Upper lobe of left lung (tissue), 6 donors: ENCODE measurements at regions not wholly inside any gene's neighbourhood (a gene's known extent, or its start where the extent isn't known, plus 50 kb on each side); places are given as distances from the start of the nearest gene placed in this dataset.

Experiments
- ATAC-seq, 2 donors: fragments of 200-7000 bp; cut with Tn5 transposase; one replicate each; pipeline ENCODE4 v1.9.1; 2022; ENCODE audit warnings: mild to moderate bottlenecking in 2 of 2, moderate library complexity in 2 of 2; ENCODE audit not compliant: low FRiP score in 2 of 2
- DNase-seq, 2 donors: peaks; one replicate each; pipeline ENCODE4 v3.0.0-alpha.2; 2019 to 2020
- H3K27ac ChIP-seq, 4 donors: fragments of 200-600 bp; sonication (generic); one replicate each; pipeline ENCODE4 v1.5.1; 2016 to 2019
- H3K27me3 ChIP-seq, 4 donors: fragments of 200-600 bp; sonication (generic); one replicate each; pipeline ENCODE4 v1.5.1; 2017 to 2019
- H3K36me3 ChIP-seq, 4 donors: fragments of 200-600 bp; sonication (generic); one replicate each; pipeline ENCODE4 v1.5.1; 2016 to 2019
- H3K4me1 ChIP-seq, 4 donors: fragments of 200-600 bp; sonication (generic); one replicate each; pipeline ENCODE4 v1.5.1; 2018 to 2019
- H3K4me3 ChIP-seq, 4 donors: fragments of 200-600 bp; sonication (generic); one replicate each; pipeline ENCODE4 v1.5.1; 2017 to 2019; ENCODE audit warnings: mild to moderate bottlenecking in 2 of 4, moderate library complexity in 1 of 4
- H3K9me3 ChIP-seq, 4 donors: fragments of 200-600 bp; sonication (generic); one replicate each; pipeline ENCODE4 v1.5.1; 2018 to 2019
- EP300 ChIP-seq, 4 donors: sonication (generic); formaldehyde crosslinking; IDR thresholded peaks; one replicate each; pipeline ENCODE4 v1.5.1; 2017; ENCODE audit warnings: antibody characterized with exemption in 4 of 4, control low read depth in 2 of 4
- POLR2A ChIP-seq, 4 donors: fragments of 450-650 bp; IDR thresholded peaks; one replicate each; pipeline ENCODE4 v1.5.1; 2016 to 2017; ENCODE audit warnings: antibody characterized with exemption in 4 of 4, mild to moderate bottlenecking in 2 of 4
- POLR2AphosphoS5 ChIP-seq, 2 donors: sonication (generic); formaldehyde crosslinking; IDR thresholded peaks; one replicate each; pipeline ENCODE4 v1.5.1; 2017; ENCODE audit warnings: antibody characterized with exemption in 2 of 2
- WGBS, 2 donors: methylation state at CpG; one replicate each; pipeline ENCODE4 v1.1.5; 2017 to 2018; 5-methylcytosine and 5-hydroxymethylcytosine counted together
- TF ChIP-seq, protein P1 (sequence below), 6 experiments: fragments of 450-650 bp in 4 of 6; fragments of 200-600 bp in 2 of 6; sonication (generic) in 2 of 6; IDR thresholded peaks; one replicate each; pipeline ENCODE4 v1.5.1; 2016 to 2019; ENCODE audit warnings: antibody characterized with exemption in 6 of 6
- donor health status: DM: no; HTN: no; CAD: no; lungs with moderate emphysema.
- donor health status: DM: no; HTN: yes; CAD: no; lungs with severe emphysema.

DNA sequence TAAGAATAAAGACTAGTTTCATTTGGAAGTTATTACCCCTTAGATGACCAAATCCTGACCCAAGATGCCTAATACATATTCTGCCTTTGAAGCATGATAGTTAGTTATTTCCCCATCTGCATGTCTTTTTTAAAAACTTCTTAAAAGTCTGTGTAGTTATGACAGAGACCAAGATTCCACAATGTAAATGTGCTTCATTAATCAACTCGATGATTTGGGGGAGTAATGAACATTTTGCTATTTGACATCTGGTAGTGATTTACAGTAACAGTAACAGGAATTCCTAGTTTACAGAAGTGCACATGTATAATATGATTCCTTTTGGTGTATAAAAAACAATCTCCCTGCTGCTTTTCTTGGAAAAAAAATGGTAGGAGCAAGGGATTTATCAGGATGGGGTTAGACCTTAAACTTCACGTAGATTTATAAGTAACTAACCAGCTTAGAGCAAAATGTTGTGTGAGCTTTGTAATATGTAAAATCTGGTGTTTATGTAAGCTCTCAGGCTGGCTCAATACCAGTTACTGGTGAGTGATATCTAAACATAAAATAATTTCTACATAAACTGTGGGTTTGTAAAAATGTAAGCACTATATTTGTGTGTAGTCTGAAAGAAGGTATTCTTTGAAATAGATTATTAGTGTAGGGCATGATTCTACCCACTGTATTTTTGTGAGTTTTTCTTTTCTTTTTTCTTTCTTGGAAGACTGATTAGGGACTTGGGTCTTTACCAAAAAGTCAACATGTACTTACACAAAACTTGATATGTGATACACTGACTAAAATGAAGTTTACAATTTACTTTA is 641.6 kb downstream of the EPHA4 start:
- peaks cover 0 to 14% (median 9%) of the 10 kb centered on the region in 4 donors for H3K9me3 ChIP-seq
- ATAC-seq (no peak), DNase-seq (no peak)
- no peaks in the 10 kb centered on the region for H3K27me3 ChIP-seq
- H3K4me1 ChIP-seq = no peaks in the 10 kb centered on the region
- H3K27ac ChIP-seq = no peak overlapping the region
- H3K36me3 ChIP-seq = no peaks in the 10 kb centered on the region
- no peak for TF ChIP-seq POLR2A (IDR thresholded peaks at IDR 0.05)
- no peak for TF ChIP-seq POLR2AphosphoS5 (IDR thresholded peaks at IDR 0.05)
- H3K4me3 ChIP-seq = no peak overlapping the region
- WGBS, 2 donors = 49 to 68% methylated on average over 2 of the region's 2 CpGs

DNA sequence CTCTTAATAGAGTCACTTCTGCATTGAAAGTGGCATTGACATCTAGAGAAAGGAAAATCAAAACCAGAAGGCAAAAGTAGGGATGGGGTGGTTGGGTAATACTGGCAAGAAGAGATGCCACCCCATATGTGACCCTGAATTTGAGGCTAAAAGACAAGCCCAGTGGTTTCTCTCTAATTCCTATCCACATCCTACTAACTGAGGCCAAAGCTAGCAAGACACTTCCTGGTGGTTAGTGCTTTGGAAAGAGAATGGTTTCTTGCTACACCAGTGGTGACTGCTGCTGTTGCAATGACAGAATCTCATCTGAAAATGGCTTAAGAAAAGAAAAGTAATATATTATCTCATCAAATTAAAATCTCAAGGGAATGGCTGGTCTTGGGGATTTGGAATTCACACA is 640.6 kb downstream of the EPHA4 start:
- no peaks in the 10 kb centered on the region for H3K4me1 ChIP-seq
- no peaks in the 10 kb centered on the region for H3K27me3 ChIP-seq
- H3K4me3 ChIP-seq = no peak overlapping the region
- no peak overlapping the region for H3K27ac ChIP-seq
- peaks cover 0 to 4% (median 3%) of the 10 kb centered on the region in 4 donors for H3K9me3 ChIP-seq
- DNase-seq (no peak), ATAC-seq (no peak)
- H3K36me3 ChIP-seq = no peaks in the 10 kb centered on the region
- TF ChIP-seq POLR2AphosphoS5 (IDR thresholded peaks at IDR 0.05) (no peak), POLR2A (IDR thresholded peaks at IDR 0.05) (no peak), EP300 (IDR thresholded peaks at IDR 0.05) (no peak)
- TF ChIP-seq, protein P1, sequence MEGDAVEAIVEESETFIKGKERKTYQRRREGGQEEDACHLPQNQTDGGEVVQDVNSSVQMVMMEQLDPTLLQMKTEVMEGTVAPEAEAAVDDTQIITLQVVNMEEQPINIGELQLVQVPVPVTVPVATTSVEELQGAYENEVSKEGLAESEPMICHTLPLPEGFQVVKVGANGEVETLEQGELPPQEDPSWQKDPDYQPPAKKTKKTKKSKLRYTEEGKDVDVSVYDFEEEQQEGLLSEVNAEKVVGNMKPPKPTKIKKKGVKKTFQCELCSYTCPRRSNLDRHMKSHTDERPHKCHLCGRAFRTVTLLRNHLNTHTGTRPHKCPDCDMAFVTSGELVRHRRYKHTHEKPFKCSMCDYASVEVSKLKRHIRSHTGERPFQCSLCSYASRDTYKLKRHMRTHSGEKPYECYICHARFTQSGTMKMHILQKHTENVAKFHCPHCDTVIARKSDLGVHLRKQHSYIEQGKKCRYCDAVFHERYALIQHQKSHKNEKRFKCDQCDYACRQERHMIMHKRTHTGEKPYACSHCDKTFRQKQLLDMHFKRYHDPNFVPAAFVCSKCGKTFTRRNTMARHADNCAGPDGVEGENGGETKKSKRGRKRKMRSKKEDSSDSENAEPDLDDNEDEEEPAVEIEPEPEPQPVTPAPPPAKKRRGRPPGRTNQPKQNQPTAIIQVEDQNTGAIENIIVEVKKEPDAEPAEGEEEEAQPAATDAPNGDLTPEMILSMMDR (IDR thresholded peaks at IDR 0.05) = no peak

DNA sequence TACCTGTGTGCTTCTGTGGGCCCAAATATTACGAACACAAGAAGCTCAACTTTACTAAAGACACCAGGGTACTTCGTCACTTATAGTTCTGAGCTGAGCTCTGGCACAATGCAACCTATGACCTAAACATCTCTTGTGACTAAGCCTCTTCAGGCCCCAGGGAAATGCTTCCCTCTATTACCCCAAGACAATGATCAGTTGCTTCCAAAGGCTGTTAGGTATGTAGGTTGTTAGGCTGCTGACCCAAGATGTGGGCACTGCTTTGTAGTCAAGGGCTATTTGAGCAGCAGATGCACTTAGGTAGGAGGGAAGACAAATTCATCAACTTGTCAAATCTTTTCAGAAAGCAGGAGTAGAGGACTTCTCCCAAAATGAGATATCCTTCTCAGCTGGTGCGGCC is 640.1 kb downstream of the EPHA4 start:
- Histone ChIP-seq H3K9me3 (no peaks in the 10 kb centered on the region), H3K36me3 (no peaks in the 10 kb centered on the region), H3K27ac (no peak overlapping the region), H3K27me3 (no peaks in the 10 kb centered on the region), H3K4me3 (no peak overlapping the region), H3K4me1 (no peaks in the 10 kb centered on the region)
- DNase-seq = no peak
- TF ChIP-seq, protein P1 (IDR thresholded peaks at IDR 0.05) = no peak
- no peak for TF ChIP-seq POLR2A (IDR thresholded peaks at IDR 0.05)
- TF ChIP-seq EP300 (IDR thresholded peaks at IDR 0.05) = no peak
- TF ChIP-seq POLR2AphosphoS5 (IDR thresholded peaks at IDR 0.05) = no peak
- no peak for ATAC-seq
- 90 to 93% methylated on average over 3 of the region's 3 CpGs for WGBS, 2 donors

DNA sequence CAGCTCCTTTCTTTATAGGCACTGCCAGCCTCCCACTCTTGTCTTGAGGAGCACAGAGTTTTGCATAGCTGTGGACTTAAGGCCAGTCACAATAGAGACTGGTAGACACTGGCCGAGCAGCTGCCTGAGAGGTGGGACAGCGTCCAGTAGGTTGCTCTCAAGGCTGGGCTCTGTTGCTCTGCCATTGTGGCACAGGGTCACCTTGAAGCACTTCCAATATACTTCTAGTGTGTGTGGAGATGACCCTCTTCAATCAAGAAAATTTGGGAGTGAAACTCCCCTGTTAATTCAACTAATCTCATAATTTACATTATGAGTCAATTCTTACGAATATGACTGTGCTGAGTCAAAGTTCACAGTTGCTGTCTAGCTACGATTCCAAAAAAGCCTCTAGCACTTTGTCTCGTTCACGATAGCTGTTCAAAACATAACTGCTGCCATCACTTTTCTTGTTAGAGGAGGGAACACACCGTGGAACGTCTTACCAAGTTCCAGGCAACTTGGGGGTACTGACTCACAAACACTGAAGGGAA is 636.2 kb downstream of the EPHA4 start:
- Histone ChIP-seq H3K9me3 (no peaks in the 10 kb centered on the region), H3K4me1 (no peaks in the 10 kb centered on the region), H3K36me3 (no peaks in the 10 kb centered on the region), H3K27ac (no peak overlapping the region), H3K4me3 (no peak overlapping the region), H3K27me3 (no peaks in the 10 kb centered on the region)
- no peak for DNase-seq
- no peak for TF ChIP-seq EP300 (IDR thresholded peaks at IDR 0.05)
- TF ChIP-seq POLR2A (IDR thresholded peaks at IDR 0.05) = no peak
- TF ChIP-seq, protein P1 (IDR thresholded peaks at IDR 0.05) = no peak
- TF ChIP-seq POLR2AphosphoS5 (IDR thresholded peaks at IDR 0.05) = no peak
- ATAC-seq = no peak
- 82 to 95% methylated on average over 8 of the region's 8 CpGs for WGBS, 2 donors

DNA sequence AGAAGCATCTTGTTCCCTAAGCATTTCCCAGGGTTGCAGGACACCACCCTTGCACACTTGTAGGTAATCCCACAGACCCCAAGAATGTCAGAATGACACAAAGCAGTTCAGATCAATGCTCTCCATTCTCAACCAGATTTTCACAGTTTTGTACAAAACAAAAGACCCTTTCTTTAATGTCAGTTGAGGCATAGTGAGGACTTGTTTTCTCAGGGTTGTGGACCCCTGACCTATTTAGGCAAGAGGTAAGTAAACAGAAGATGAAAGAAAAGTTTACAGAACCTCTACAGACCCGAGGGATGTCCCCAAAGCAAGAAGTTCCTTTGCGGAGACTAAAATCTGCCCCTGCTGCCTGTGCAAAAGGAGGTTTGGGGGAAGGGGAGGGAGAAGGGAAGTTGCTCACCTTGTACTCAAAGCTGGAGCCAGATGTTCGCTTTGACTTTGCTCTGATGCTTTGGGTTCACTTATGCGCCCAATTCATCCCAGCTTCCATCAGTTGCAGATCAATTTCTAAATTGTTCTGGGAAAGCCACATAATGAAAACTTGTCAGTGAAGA is 635.4 kb downstream of the EPHA4 start:
- DNase-seq (no peak), ATAC-seq (no peak)
- H3K9me3 ChIP-seq = no peaks in the 10 kb centered on the region
- WGBS, 2 donors = 72% methylated on average over 4 of the region's 4 CpGs
- H3K36me3 ChIP-seq = no peaks in the 10 kb centered on the region
- no peaks in the 10 kb centered on the region for H3K27me3 ChIP-seq
- TF ChIP-seq EP300 (IDR thresholded peaks at IDR 0.05) = no peak
- no peak for TF ChIP-seq POLR2A (IDR thresholded peaks at IDR 0.05)
- no peak for TF ChIP-seq POLR2AphosphoS5 (IDR thresholded peaks at IDR 0.05)
- TF ChIP-seq, protein P1 (IDR thresholded peaks at IDR 0.05) = no peak
- H3K4me3 ChIP-seq = no peak overlapping the region
- no peaks in the 10 kb centered on the region for H3K4me1 ChIP-seq
- H3K27ac ChIP-seq = no peak overlapping the region
